T-helper 2 cell treated with Interferon-gamma antibody and Interleukin-4, amounts not matched to agents 5 μg/mL and 100 μg/mL, for 36 hours (primary cell): ENCODE measurements at regions not wholly inside any gene's neighbourhood (a gene's known extent, or its start where the extent isn't known, plus 50 kb on each side); places are given as distances from the start of the nearest gene placed in this dataset.

ENCODE experiments used
- DNase-seq: peaks from one replicate; pipeline ENCODE4 v3.0.0; 2021; ENCODE audit warnings: low spot score
- H3K27ac Mint-ChIP-seq: one replicate; pipeline ENCODE4 v1.8.0; 2021; ENCODE audit warnings: mild to moderate bottlenecking, mixed read lengths
- H3K27me3 Mint-ChIP-seq: one replicate; pipeline ENCODE4 v1.8.0; 2021; ENCODE audit warnings: low read depth, mixed read lengths
- H3K36me3 Mint-ChIP-seq: one replicate; pipeline ENCODE4 v1.8.0; 2021; ENCODE audit warnings: low read depth, mixed read lengths
- H3K4me1 Mint-ChIP-seq: one replicate; pipeline ENCODE4 v1.8.0; 2021; ENCODE audit warnings: low read depth, mixed read lengths
- H3K4me3 Mint-ChIP-seq: one replicate; pipeline ENCODE4 v1.8.0; 2022; ENCODE audit warnings: mild to moderate bottlenecking, moderate library complexity, mixed read lengths
- H3K9me3 Mint-ChIP-seq: one replicate; pipeline ENCODE4 v1.8.0; 2021; ENCODE audit warnings: mixed read lengths

DNA sequence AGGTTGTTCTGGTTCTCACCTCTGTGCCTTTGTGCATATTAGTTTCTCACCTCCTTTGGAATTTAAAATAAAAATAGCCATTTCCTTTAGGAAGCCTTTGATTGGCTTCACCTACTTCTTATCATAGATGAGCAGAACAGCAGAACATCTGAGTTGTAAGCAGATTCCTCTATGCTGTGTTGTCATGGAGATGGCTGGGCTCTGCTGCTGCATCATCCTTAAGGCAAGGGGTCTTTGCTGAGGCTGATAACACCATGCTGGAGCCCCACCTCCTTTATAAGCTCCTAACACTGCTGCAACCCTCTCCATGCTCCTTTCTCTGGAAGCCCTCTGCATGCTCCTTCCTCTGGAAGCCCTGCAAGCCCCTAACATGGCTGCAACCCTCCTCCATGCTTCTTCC lies 276.5 kb upstream of the TCF21 start:
- Mint-ChIP-seq H3K4me1 (no peaks in the 10 kb centered on the region), H3K27ac (no peak overlapping the region), H3K36me3 (no peaks in the 10 kb centered on the region)

DNA sequence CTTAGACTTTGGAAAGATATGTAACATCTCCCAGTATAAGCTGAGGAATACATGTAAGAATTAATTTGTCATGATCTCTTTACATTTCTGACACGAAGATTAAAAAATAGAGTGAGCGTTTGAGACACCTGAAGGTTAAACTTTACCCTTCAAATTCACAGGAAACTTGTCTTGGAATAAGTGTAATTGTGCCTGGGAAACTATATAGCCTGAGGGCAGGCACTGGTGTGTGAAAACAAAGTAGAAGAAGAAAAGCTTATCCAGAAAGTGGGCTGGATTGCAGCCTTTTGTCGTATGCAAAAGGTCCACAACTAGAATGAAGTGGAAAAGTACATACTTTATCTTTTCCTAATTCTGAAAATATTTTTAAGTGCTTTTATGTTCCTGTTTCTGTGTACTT lies 275.7 kb upstream of the TCF21 start:
- Mint-ChIP-seq H3K4me3 (no peak overlapping the region), H3K4me1 (no peaks in the 10 kb centered on the region), H3K27me3 (no peaks in the 10 kb centered on the region), H3K27ac (no peak overlapping the region), H3K9me3 (no peaks in the 10 kb centered on the region), H3K36me3 (no peaks in the 10 kb centered on the region)
- DNase-seq: no peak

More for the DNA sequence above, 276.5 kb upstream of the TCF21 start:
- no peak for DNase-seq
- Mint-ChIP-seq H3K9me3 (no peaks in the 10 kb centered on the region), H3K27me3 (no peaks in the 10 kb centered on the region), H3K4me3 (no peak overlapping the region)

- Mint-ChIP-seq H3K4me1 (no peaks in the 10 kb centered on the region), H3K27me3 (no peaks in the 10 kb centered on the region), H3K4me3 (no peak overlapping the region), H3K9me3 (peaks cover 9% of the 10 kb centered on the region), H3K36me3 (no peaks in the 10 kb centered on the region), H3K27ac (no peak overlapping the region)
- DNase-seq: no peak
Measured at GRCh38 chr6:133621751-133622150, 267.2 kb upstream of the TCF21 start.

DNA sequence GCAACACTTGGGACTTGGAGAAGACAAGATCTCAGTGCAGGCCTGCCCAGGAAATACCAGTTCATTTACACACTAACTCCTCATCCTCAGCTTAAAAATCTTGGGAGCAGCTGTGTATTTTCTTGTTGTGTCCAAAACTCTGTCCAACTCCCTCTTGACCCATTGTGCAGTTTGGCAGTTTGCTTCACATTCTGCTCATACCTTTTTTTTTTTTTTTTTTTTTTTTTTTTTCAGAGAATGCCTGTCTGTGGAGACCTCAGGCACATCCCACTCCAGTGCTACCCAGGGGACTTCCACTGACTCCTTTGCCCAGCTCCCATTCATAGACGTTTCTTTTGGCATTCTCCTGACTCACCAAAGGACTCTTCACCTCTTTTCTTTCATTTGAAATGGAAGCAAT lies 265.8 kb upstream of the TCF21 start:
- Mint-ChIP-seq H3K4me1 (no peaks in the 10 kb centered on the region), H3K27ac (no peak overlapping the region), H3K27me3 (no peaks in the 10 kb centered on the region), H3K9me3 (peaks cover 9% of the 10 kb centered on the region), H3K36me3 (no peaks in the 10 kb centered on the region), H3K4me3 (no peak overlapping the region)
- DNase-seq: no peak

DNA sequence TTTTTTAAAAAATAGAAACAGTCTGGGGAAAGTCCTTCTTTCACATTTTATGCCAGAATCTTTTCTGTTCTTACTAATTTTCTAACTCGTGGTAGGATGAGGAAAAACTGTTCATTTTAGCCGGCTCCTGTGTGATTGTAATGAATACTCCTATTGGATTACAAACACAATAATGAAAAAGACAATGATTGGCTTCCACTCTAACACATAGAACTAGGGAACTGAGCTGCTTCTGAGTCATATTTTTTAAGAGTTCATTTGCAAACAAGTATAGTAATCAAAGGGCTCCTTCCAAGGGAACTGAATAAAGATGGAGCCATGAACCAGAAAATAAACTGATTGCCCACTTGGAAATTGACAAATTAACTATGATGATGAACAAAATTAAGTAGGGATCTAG lies 265.3 kb upstream of the TCF21 start:
- H3K9me3 Mint-ChIP-seq: peaks cover 6% of the 10 kb centered on the region
- no peak overlapping the region for H3K27ac Mint-ChIP-seq
- H3K4me1 Mint-ChIP-seq: no peaks in the 10 kb centered on the region
- no peaks in the 10 kb centered on the region for H3K27me3 Mint-ChIP-seq
- H3K4me3 Mint-ChIP-seq: no peak overlapping the region
- DNase-seq: no peak
- H3K36me3 Mint-ChIP-seq: no peaks in the 10 kb centered on the region

- Mint-ChIP-seq H3K36me3 (no peaks in the 10 kb centered on the region), H3K9me3 (no peaks in the 10 kb centered on the region), H3K4me3 (no peak overlapping the region), H3K27me3 (no peaks in the 10 kb centered on the region), H3K27ac (no peak overlapping the region), H3K4me1 (no peaks in the 10 kb centered on the region)
- DNase-seq: no peak
Measured at GRCh38 chr6:133626096-133626666, 262.7 kb upstream of the TCF21 start.

DNA sequence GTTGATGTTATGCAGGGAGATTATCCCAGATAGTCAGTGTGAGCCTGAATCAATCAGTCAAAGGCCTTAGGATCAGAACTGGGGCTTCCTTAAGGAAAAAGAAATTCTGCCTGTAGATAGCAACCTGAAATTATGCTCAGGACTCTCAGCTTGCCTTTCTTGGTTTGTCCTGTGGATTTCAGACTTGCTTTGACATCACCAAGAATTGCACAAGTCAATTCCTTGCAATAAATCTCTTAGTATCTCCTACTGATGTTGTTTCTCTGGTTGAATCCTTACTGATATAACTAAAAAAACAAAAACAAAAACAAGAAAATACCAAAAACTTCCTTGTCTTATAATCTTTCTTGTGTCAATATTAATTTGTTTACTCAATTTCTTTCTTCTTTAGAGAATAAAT lies 258.9 kb upstream of the TCF21 start:
- Mint-ChIP-seq H3K4me3 (no peak overlapping the region), H3K27me3 (no peaks in the 10 kb centered on the region)

GRCh38 chr6:133630651-133631050 lies 258.3 kb upstream of the TCF21 start:
- H3K27me3 Mint-ChIP-seq: no peaks in the 10 kb centered on the region
- no peaks in the 10 kb centered on the region for H3K4me1 Mint-ChIP-seq
- DNase-seq: no peak
- no peaks in the 10 kb centered on the region for H3K9me3 Mint-ChIP-seq
- no peak overlapping the region for H3K4me3 Mint-ChIP-seq
- no peaks in the 10 kb centered on the region for H3K36me3 Mint-ChIP-seq
- no peak overlapping the region for H3K27ac Mint-ChIP-seq

More for the DNA sequence above, 258.9 kb upstream of the TCF21 start:
- no peaks in the 10 kb centered on the region for H3K36me3 Mint-ChIP-seq
- H3K4me1 Mint-ChIP-seq: no peaks in the 10 kb centered on the region
- no peak overlapping the region for H3K27ac Mint-ChIP-seq
- H3K9me3 Mint-ChIP-seq: no peaks in the 10 kb centered on the region
- no peak for DNase-seq

GRCh38 chr6:133631421-133631820 lies 257.5 kb upstream of the TCF21 start:
- DNase-seq: no peak
- Mint-ChIP-seq H3K27ac (no peak overlapping the region), H3K9me3 (no peaks in the 10 kb centered on the region), H3K36me3 (no peaks in the 10 kb centered on the region), H3K4me3 (no peak overlapping the region), H3K27me3 (no peaks in the 10 kb centered on the region), H3K4me1 (no peaks in the 10 kb centered on the region)

DNA sequence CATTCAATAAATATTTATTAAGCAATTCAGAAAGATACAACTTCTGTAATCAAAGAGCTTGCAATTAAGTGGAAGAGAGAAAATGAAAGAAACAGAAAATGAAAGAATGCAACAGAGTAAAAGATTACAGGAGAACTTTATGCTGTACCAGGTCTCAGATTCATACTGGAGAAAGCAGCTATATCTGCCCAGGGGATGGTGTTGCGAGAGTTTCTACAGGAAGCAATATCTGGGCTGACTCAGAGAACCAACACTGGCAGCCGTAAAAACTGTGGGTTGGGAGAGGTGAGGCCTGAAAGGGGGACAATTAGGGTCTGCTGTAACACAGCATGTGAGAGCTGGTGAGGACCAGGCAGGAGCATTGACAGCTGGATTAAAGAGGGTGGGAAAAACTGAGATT lies 256.7 kb upstream of the TCF21 start:
- no peaks in the 10 kb centered on the region for H3K36me3 Mint-ChIP-seq
- no peaks in the 10 kb centered on the region for H3K9me3 Mint-ChIP-seq
- no peak overlapping the region for H3K4me3 Mint-ChIP-seq
- no peak overlapping the region for H3K27ac Mint-ChIP-seq
- H3K27me3 Mint-ChIP-seq: no peaks in the 10 kb centered on the region
- DNase-seq: no peak
- no peaks in the 10 kb centered on the region for H3K4me1 Mint-ChIP-seq

- no peaks in the 10 kb centered on the region for H3K36me3 Mint-ChIP-seq
- H3K27me3 Mint-ChIP-seq: no peaks in the 10 kb centered on the region
- no peak overlapping the region for H3K27ac Mint-ChIP-seq
- H3K4me3 Mint-ChIP-seq: no peak overlapping the region
- H3K4me1 Mint-ChIP-seq: no peaks in the 10 kb centered on the region
- DNase-seq: no peak
- no peaks in the 10 kb centered on the region for H3K9me3 Mint-ChIP-seq
Measured at GRCh38 chr6:133632906-133633305, 256.0 kb upstream of the TCF21 start.

DNA sequence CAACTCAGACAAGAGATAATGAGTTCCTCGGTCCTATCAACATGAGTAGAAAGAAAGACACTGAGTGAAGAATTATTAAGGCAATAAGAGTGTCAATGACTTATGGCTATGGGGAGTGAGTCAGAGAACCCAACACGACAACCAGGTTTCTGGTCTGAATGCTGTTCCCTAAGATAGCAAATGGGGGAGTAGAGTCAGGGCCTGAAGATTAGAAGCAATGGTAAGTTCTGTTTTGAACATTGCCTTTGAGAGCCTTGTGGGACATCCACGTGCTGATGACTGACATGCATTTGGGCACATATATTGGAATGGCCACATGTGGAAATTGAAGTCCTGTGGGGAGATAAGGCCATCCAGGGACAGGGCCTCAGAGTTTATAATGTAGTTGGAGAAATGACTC lies 254.4 kb upstream of the TCF21 start:
- Mint-ChIP-seq H3K27ac (no peak overlapping the region), H3K4me3 (no peak overlapping the region), H3K9me3 (no peaks in the 10 kb centered on the region), H3K27me3 (no peaks in the 10 kb centered on the region), H3K4me1 (no peaks in the 10 kb centered on the region), H3K36me3 (no peaks in the 10 kb centered on the region)
- DNase-seq: no peak

- Mint-ChIP-seq H3K4me3 (no peak overlapping the region), H3K27ac (no peak overlapping the region), H3K4me1 (no peaks in the 10 kb centered on the region), H3K36me3 (no peaks in the 10 kb centered on the region), H3K27me3 (no peaks in the 10 kb centered on the region), H3K9me3 (no peaks in the 10 kb centered on the region)
- DNase-seq: no peak
Measured at GRCh38 chr6:133635447-133635846, 253.5 kb upstream of the TCF21 start.

GRCh38 chr6:133637436-133637835 lies 251.5 kb upstream of the TCF21 start:
- no peaks in the 10 kb centered on the region for H3K36me3 Mint-ChIP-seq
- no peak overlapping the region for H3K4me3 Mint-ChIP-seq
- no peaks in the 10 kb centered on the region for H3K9me3 Mint-ChIP-seq
- no peak for DNase-seq
- no peak overlapping the region for H3K27ac Mint-ChIP-seq
- H3K4me1 Mint-ChIP-seq: no peaks in the 10 kb centered on the region
- no peaks in the 10 kb centered on the region for H3K27me3 Mint-ChIP-seq

DNA sequence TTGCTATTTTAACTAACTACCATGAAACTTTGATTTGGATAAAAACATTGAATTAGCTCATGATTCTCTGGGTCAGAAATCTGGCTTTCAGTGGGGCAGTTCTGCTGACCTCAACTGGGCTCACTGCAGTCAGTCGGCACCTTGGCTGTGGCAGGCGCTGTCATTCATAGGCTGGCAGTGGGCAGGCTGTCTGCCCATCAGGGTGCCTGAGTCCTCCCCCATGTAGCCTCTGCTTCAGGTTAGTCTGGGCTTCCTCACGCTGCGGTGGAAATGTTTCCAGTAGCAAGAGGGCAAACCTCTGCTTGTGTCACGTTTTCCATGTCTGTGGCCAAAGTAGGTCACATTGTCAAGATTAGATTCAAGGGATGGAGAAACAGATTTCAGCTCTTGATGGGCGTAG lies 251.0 kb upstream of the TCF21 start:
- DNase-seq: no peak
- Mint-ChIP-seq H3K9me3 (no peaks in the 10 kb centered on the region), H3K4me3 (no peak overlapping the region), H3K27ac (no peak overlapping the region), H3K4me1 (no peaks in the 10 kb centered on the region), H3K36me3 (no peaks in the 10 kb centered on the region), H3K27me3 (no peaks in the 10 kb centered on the region)
